Esophagus muscularis mucosa (tissue), 3 donors: ENCODE measurements at regions not wholly inside any gene's neighbourhood (a gene's known extent, or its start where the extent isn't known, plus 50 kb on each side); places are given as distances from the start of the nearest gene placed in this dataset.

Source experiments
- POLR2A ChIP-seq: fragments of 450-650 bp; IDR thresholded peaks from one replicate; pipeline ENCODE4 v1.6.1; 2017; ENCODE audit warnings: antibody characterized with exemption, moderate library complexity, mild to moderate bottlenecking, low read depth
- POLR2AphosphoS5 ChIP-seq, 2 donors: sonication (generic); formaldehyde crosslinking; IDR thresholded peaks; one replicate each; pipeline ENCODE4 v1.6.1; 2017; ENCODE audit warnings: antibody characterized with exemption in 2 of 2
- TF ChIP-seq, protein P1 (sequence below), 3 experiments: fragments of 200-600 bp in 2 of 3; fragments of 450-650 bp in 1 of 3; sonication (generic) in 2 of 3; IDR thresholded peaks; one replicate each; pipeline ENCODE4 v1.5.1; 2017 to 2019; ENCODE audit warnings: antibody characterized with exemption in 3 of 3, mild to moderate bottlenecking in 2 of 3, moderate library complexity in 1 of 3

DNA sequence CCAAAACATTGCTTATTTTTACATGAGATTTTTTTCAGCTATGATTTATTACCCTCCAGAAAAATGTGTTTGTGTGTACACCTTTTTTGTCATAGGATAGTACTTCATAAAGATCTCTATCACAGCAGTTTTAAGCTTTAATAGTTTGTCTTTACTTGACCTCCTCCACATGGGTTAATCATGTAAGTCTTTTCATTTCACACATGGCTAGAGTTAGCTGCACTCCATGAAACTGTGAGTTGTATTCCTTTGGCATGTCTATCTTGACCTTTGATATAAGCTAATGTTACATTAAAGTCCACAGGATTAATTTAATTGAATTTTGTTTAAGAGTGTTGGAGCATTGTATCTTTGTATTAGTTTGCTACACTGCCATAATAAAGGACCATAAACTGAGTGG, 217.1 kb downstream of the OTOL1 start:
- TF ChIP-seq, protein P1, sequence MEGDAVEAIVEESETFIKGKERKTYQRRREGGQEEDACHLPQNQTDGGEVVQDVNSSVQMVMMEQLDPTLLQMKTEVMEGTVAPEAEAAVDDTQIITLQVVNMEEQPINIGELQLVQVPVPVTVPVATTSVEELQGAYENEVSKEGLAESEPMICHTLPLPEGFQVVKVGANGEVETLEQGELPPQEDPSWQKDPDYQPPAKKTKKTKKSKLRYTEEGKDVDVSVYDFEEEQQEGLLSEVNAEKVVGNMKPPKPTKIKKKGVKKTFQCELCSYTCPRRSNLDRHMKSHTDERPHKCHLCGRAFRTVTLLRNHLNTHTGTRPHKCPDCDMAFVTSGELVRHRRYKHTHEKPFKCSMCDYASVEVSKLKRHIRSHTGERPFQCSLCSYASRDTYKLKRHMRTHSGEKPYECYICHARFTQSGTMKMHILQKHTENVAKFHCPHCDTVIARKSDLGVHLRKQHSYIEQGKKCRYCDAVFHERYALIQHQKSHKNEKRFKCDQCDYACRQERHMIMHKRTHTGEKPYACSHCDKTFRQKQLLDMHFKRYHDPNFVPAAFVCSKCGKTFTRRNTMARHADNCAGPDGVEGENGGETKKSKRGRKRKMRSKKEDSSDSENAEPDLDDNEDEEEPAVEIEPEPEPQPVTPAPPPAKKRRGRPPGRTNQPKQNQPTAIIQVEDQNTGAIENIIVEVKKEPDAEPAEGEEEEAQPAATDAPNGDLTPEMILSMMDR (IDR thresholded peaks at IDR 0.05) = no peak
- TF ChIP-seq POLR2AphosphoS5 (IDR thresholded peaks at IDR 0.05) (no peak), POLR2A (no peak)
